ENCODE measurements at regions not wholly inside any gene's neighbourhood (a gene's known extent, or its start where the extent isn't known, plus 50 kb on each side); places are given as distances from the start of the nearest gene placed in this dataset.

GRCh38 chr10:46230615-46231014 is 56.2 kb upstream of the ANTXRL start:
- Mint-ChIP-seq H3K27ac (no peak overlapping the region), H3K4me3 (no peak overlapping the region), H3K4me1 (peaks cover 9 to 31% (median 18%) of the 10 kb centered on the region in 3 donors), H3K9me3 (peaks cover 0 to 16% (median 2%) of the 10 kb centered on the region in 3 donors), H3K36me3 (peaks cover 65% of the 10 kb centered on the region), H3K27me3 (no peaks in the 10 kb centered on the region)
- ChIA-PET POLR2A (no interaction called here), CTCF (no interaction called here)
- H3K9me3 ChIP-seq: no peaks in the 10 kb centered on the region
- whole genome bisulfite sequencing (ENCODE audit: insufficient coverage): no CpG with 5 or more reads among the region's 5 CpGs
- H3K27ac ChIP-seq (ENCODE audit: low read length): no peak overlapping the region
- peaks cover 0 to 18% of the 10 kb centered on the region in 2 experiments for H3K4me1 ChIP-seq (ENCODE audit: control insufficient read depth in 1 of 2, extremely low read depth in 1 of 2, insufficient read depth in 2 of 2, low read length in 2 of 2)
- H3K36me3 ChIP-seq (ENCODE audit: control insufficient read depth in 2 of 2, extremely low read depth in 1 of 2, insufficient read depth in 1 of 2, low read length in 1 of 2): peaks cover 10 to 50% of the 10 kb centered on the region in 2 donors
- H3K4me3 ChIP-seq (ENCODE audit: control insufficient read depth in 1 of 2, extremely low read depth in 1 of 2, low read length in 1 of 2): no peak overlapping the region
- no peaks in the 10 kb centered on the region for H3K27me3 ChIP-seq (replicated peaks in 1 of 2; ENCODE audit: control insufficient read depth in 2 of 2, extremely low read depth in 1 of 2, insufficient read depth in 2 of 2, low read length in 1 of 2)
- DNase-seq (no peak), ATAC-seq (replicated peaks in 1 of 4) (no peak)

DNA sequence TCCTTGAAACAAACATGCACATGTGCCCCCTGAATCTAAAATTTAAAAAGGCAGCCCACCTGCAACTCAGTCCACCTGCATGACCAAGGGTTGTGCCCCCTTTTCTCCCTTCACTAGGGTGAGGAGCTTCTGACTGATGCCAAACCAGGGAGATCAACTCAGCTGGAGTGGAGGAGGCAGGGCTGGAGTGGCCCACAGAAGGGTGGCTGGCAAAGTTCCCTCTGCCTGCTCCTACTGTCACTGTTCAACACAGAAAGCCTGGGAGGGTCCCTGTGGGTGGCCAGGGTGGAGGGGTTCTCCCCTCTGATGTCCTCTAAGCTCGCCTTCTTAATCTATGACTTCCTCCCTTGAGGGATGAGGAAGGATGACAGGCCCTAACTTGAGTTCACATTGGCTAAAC is 55.7 kb upstream of the ANTXRL start:
- H3K36me3 Mint-ChIP-seq: peaks cover 65% of the 10 kb centered on the region
- Histone ChIP-seq H3K27me3 (replicated peaks in 1 of 2; ENCODE audit: control insufficient read depth in 2 of 2, extremely low read depth in 1 of 2, insufficient read depth in 2 of 2, low read length in 1 of 2) (no peaks in the 10 kb centered on the region), H3K27ac (ENCODE audit: low read length) (no peak overlapping the region), H3K4me1 (ENCODE audit: control insufficient read depth in 1 of 2, extremely low read depth in 1 of 2, insufficient read depth in 2 of 2, low read length in 2 of 2) (peaks cover 0 to 18% of the 10 kb centered on the region in 2 experiments), H3K4me3 (ENCODE audit: control insufficient read depth in 1 of 2, extremely low read depth in 1 of 2, low read length in 1 of 2) (no peak overlapping the region), H3K9me3 (no peaks in the 10 kb centered on the region), H3K36me3 (ENCODE audit: control insufficient read depth in 2 of 2, extremely low read depth in 1 of 2, insufficient read depth in 1 of 2, low read length in 1 of 2) (peaks cover 10 to 49% of the 10 kb centered on the region in 2 donors)
- CTCF ChIA-PET: no interaction called here
- no peaks in the 10 kb centered on the region for H3K27me3 Mint-ChIP-seq
- DNase-seq: peak in 3 of 35 experiments; percentile 1 to 23 (median 3)
- WGBS (ENCODE audit: insufficient coverage): no CpG with 5 or more reads among the region's 1 CpG
- POLR2A ChIA-PET: no interaction called here
- no peak overlapping the region for H3K4me3 Mint-ChIP-seq
- ATAC-seq (replicated peaks in 1 of 4): no peak
- H3K4me1 Mint-ChIP-seq: peaks cover 9 to 31% (median 14%) of the 10 kb centered on the region in 3 donors
- H3K9me3 Mint-ChIP-seq: peaks cover 0 to 16% (median 2%) of the 10 kb centered on the region in 3 donors
- no peak overlapping the region for H3K27ac Mint-ChIP-seq

DNA sequence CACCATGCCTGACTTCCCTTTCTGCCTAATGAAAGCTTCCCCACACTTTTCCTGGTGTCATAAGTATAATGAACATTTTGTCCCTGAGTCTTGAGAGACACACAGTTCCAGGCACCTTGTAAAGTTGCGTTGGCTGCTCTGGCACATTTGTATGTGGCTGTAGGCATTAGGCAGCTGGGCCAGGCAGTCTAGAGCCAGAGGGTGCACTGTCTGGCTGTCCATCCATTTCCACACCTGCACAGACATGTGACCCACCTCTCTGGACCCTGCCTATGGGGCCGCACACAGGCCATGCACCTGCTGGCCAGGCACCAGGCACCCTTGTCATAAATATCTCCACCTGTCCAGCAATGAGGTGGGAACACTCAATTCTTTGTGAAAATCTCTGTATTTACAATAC is 54.7 kb upstream of the ANTXRL start:
- Mint-ChIP-seq H3K36me3 (peaks cover 74% of the 10 kb centered on the region), H3K27me3 (no peaks in the 10 kb centered on the region), H3K27ac (no peak overlapping the region), H3K4me1 (peaks cover 14 to 34% (median 23%) of the 10 kb centered on the region in 3 donors), H3K9me3 (peaks cover 0 to 16% (median 2%) of the 10 kb centered on the region in 3 donors), H3K4me3 (no peak overlapping the region)
- Histone ChIP-seq H3K27ac (ENCODE audit: low read length) (no peak overlapping the region), H3K4me3 (ENCODE audit: control insufficient read depth in 1 of 2, extremely low read depth in 1 of 2, low read length in 1 of 2) (no peak overlapping the region), H3K36me3 (ENCODE audit: control insufficient read depth in 2 of 2, extremely low read depth in 1 of 2, insufficient read depth in 1 of 2, low read length in 1 of 2) (peaks cover 10 to 48% of the 10 kb centered on the region in 2 donors), H3K27me3 (replicated peaks in 1 of 2; ENCODE audit: control insufficient read depth in 2 of 2, extremely low read depth in 1 of 2, insufficient read depth in 2 of 2, low read length in 1 of 2) (no peaks in the 10 kb centered on the region), H3K9me3 (no peaks in the 10 kb centered on the region), H3K4me1 (ENCODE audit: control insufficient read depth in 1 of 2, extremely low read depth in 1 of 2, insufficient read depth in 2 of 2, low read length in 2 of 2) (peaks cover 0 to 17% of the 10 kb centered on the region in 2 experiments)
- ATAC-seq (replicated peaks in 1 of 4) (no peak), DNase-seq (peak in 2 of 35 experiments; percentile 2 to 3)
- ChIA-PET POLR2A (interaction anchor here in 1 of 2 donors (0.6 kb wide), 1 partner anchor 142 kb away, joined by 3 read pairs; no protein-coding TSS in a partner anchor), CTCF (no interaction called here)
- 100% methylated on average over 1 of the region's 2 CpGs for WGBS (ENCODE audit: insufficient coverage)

DNA sequence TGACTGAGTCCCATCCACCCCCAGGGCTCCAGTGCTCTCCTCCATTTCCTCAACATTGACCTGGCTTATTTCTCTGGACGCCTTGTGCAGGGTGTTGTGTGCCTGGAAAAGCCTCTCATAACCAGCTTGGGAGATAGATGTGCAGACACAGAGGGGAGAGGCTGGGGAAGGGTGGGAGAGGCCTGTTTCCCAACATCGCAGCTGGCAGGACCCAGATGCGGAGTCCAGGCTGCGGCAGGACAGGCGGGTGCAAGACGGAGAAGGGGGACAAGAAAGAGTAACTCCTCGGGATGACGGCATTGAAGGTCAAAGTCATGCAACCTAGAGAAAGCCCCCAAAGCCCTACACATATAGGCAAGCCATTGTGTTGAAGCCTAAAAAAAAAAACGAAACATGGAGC is 54.1 kb upstream of the ANTXRL start:
- ATAC-seq (replicated peaks in 1 of 4): no peak
- H3K4me1 Mint-ChIP-seq: peaks cover 15 to 39% (median 24%) of the 10 kb centered on the region in 3 donors
- Histone ChIP-seq H3K36me3 (ENCODE audit: control insufficient read depth in 2 of 2, extremely low read depth in 1 of 2, insufficient read depth in 1 of 2, low read length in 1 of 2) (peaks cover 9 to 48% of the 10 kb centered on the region in 2 donors), H3K9me3 (no peaks in the 10 kb centered on the region), H3K27ac (ENCODE audit: low read length) (no peak overlapping the region), H3K27me3 (replicated peaks in 1 of 2; ENCODE audit: control insufficient read depth in 2 of 2, extremely low read depth in 1 of 2, insufficient read depth in 2 of 2, low read length in 1 of 2) (no peaks in the 10 kb centered on the region), H3K4me3 (ENCODE audit: control insufficient read depth in 1 of 2, extremely low read depth in 1 of 2, low read length in 1 of 2) (no peak overlapping the region), H3K4me1 (ENCODE audit: control insufficient read depth in 1 of 2, extremely low read depth in 1 of 2, insufficient read depth in 2 of 2, low read length in 2 of 2) (peaks cover 0 to 19% of the 10 kb centered on the region in 2 experiments)
- H3K4me3 Mint-ChIP-seq: no peak overlapping the region
- H3K27ac Mint-ChIP-seq: peak overlapping the region in 1 of 2 donors; percentile 48
- H3K36me3 Mint-ChIP-seq: peaks cover 80% of the 10 kb centered on the region
- CTCF ChIA-PET: no interaction called here
- no peaks in the 10 kb centered on the region for H3K27me3 Mint-ChIP-seq
- peak in 3 of 35 experiments; percentile 1 to 24 (median 3) for DNase-seq
- POLR2A ChIA-PET: no interaction called here
- peaks cover 0 to 16% (median 2%) of the 10 kb centered on the region in 3 donors for H3K9me3 Mint-ChIP-seq
- 100% methylated on average over 6 of the region's 9 CpGs for WGBS (ENCODE audit: insufficient coverage)

DNA sequence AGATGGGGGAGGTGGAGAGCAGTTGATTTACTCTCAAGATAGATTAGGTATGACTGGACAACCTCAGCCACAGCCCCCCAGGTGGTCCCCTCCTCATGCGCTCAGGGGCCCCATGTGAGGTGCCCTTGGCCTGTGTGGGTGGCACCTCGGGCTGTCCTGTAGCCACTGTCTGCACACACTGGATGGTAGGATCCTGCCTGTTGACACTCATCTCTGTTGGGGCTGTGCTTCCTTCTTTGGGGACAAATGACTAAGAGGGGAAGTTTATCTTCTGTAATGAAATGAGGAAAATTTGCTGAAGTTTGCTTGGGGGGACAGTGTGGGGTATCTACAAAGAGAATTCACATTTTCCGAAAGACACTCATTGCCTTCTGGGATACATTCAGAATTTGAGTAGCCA is 53.6 kb upstream of the ANTXRL start:
- Histone ChIP-seq H3K9me3 (no peaks in the 10 kb centered on the region), H3K36me3 (ENCODE audit: control insufficient read depth in 2 of 2, extremely low read depth in 1 of 2, insufficient read depth in 1 of 2, low read length in 1 of 2) (peaks cover 6 to 54% of the 10 kb centered on the region in 2 donors), H3K27me3 (replicated peaks in 1 of 2; ENCODE audit: control insufficient read depth in 2 of 2, extremely low read depth in 1 of 2, insufficient read depth in 2 of 2, low read length in 1 of 2) (no peaks in the 10 kb centered on the region), H3K27ac (ENCODE audit: low read length) (no peak overlapping the region), H3K4me3 (ENCODE audit: control insufficient read depth in 1 of 2, extremely low read depth in 1 of 2, low read length in 1 of 2) (no peak overlapping the region), H3K4me1 (ENCODE audit: control insufficient read depth in 1 of 2, extremely low read depth in 1 of 2, insufficient read depth in 2 of 2, low read length in 2 of 2) (peaks cover 0 to 18% of the 10 kb centered on the region in 2 experiments)
- peak overlapping the region in 1 of 2 donors; percentile 45 for H3K27ac Mint-ChIP-seq
- H3K9me3 Mint-ChIP-seq: peaks cover 0 to 16% (median 2%) of the 10 kb centered on the region in 3 donors
- WGBS (ENCODE audit: insufficient coverage): 70% methylated on average over 3 of the region's 3 CpGs
- no peak for ATAC-seq (replicated peaks in 1 of 4)
- no peaks in the 10 kb centered on the region for H3K27me3 Mint-ChIP-seq
- ChIA-PET POLR2A (no interaction called here), CTCF (no interaction called here)
- H3K4me1 Mint-ChIP-seq: peaks cover 15 to 40% (median 25%) of the 10 kb centered on the region in 3 donors
- no peak for DNase-seq
- H3K36me3 Mint-ChIP-seq: peaks cover 81% of the 10 kb centered on the region
- H3K4me3 Mint-ChIP-seq: no peak overlapping the region

DNA sequence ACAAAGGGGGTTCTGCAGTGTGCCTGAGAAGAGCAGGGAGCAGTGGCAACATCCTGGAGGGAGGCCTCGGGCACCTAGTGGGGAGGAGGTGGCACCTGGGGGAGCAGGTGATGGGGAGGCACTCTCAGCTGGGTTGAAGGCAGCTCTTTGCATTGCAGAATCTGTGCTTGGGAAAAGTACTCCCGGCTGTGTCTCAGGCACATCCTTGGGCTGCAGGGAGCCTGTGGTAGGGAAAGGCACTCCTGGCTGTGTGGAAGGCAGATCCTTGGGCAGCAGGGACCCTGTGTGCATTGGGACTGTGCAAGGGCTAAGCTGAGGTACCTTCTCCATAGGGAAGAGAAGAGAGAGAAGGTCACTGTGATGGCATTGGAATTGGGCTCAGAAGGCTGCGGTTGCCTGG is 52.8 kb upstream of the ANTXRL start:
- WGBS (ENCODE audit: insufficient coverage): 89% methylated on average over 3 of the region's 3 CpGs
- Histone ChIP-seq H3K4me3 (ENCODE audit: control insufficient read depth in 1 of 2, extremely low read depth in 1 of 2, low read length in 1 of 2) (no peak overlapping the region), H3K9me3 (no peaks in the 10 kb centered on the region), H3K4me1 (ENCODE audit: control insufficient read depth in 1 of 2, extremely low read depth in 1 of 2, insufficient read depth in 2 of 2, low read length in 2 of 2) (peaks cover 0 to 9% of the 10 kb centered on the region in 2 experiments), H3K36me3 (ENCODE audit: control insufficient read depth in 2 of 2, extremely low read depth in 1 of 2, insufficient read depth in 1 of 2, low read length in 1 of 2) (peaks cover 2 to 59% of the 10 kb centered on the region in 2 donors), H3K27ac (ENCODE audit: low read length) (no peak overlapping the region), H3K27me3 (replicated peaks in 1 of 2; ENCODE audit: control insufficient read depth in 2 of 2, extremely low read depth in 1 of 2, insufficient read depth in 2 of 2, low read length in 1 of 2) (no peaks in the 10 kb centered on the region)
- peaks cover 0 to 16% (median 2%) of the 10 kb centered on the region in 3 donors for H3K9me3 Mint-ChIP-seq
- POLR2A ChIA-PET: no interaction called here
- no peak overlapping the region for H3K27ac Mint-ChIP-seq
- CTCF ChIA-PET: no interaction called here
- H3K36me3 Mint-ChIP-seq: peaks cover 86% of the 10 kb centered on the region
- DNase-seq (peak in 3 of 35 experiments; percentile 2 to 21 (median 8)), ATAC-seq (replicated peaks in 1 of 4) (no peak)
- H3K4me3 Mint-ChIP-seq: no peak overlapping the region
- no peaks in the 10 kb centered on the region for H3K27me3 Mint-ChIP-seq
- peaks cover 18 to 34% (median 24%) of the 10 kb centered on the region in 3 donors for H3K4me1 Mint-ChIP-seq
